Muscle of leg (tissue), 3 donors: ENCODE measurements at regions not wholly inside any gene's neighbourhood (a gene's known extent, or its start where the extent isn't known, plus 50 kb on each side); places are given as distances from the start of the nearest gene placed in this dataset.

Experiments used
- DNase-seq: peaks from one replicate; pipeline ENCODE4 v3.0.0; 2013
- H3K27ac ChIP-seq: one replicate; pipeline ENCODE4 v1.5.1; 2013; ENCODE audit warnings: mild to moderate bottlenecking, low read length, control low read depth
- H3K27me3 ChIP-seq: one replicate; pipeline ENCODE4 v1.6.1; 2013; ENCODE audit warnings: low read length; ENCODE audit not compliant: control insufficient read depth, insufficient read depth
- H3K36me3 ChIP-seq: one replicate; pipeline ENCODE4 v1.6.1; 2013; ENCODE audit warnings: low read length; ENCODE audit not compliant: control insufficient read depth, insufficient read depth
- H3K4me1 ChIP-seq: one replicate; pipeline ENCODE4 v1.6.1; 2013; ENCODE audit warnings: low read length; ENCODE audit not compliant: control insufficient read depth, insufficient read depth
- H3K4me3 ChIP-seq: one replicate; pipeline ENCODE4 v1.5.1; 2013; ENCODE audit warnings: low read length, control low read depth
- H3K9me3 ChIP-seq: replicated peaks from 2 replicates; pipeline ENCODE4 v1.6.1; 2013; ENCODE audit warnings: low read depth, low read length; ENCODE audit not compliant: control insufficient read depth
- WGBS: methylation state at CpG from one replicate; pipeline ENCODE4 v1.1.5; 2013; ENCODE audit warnings: missing lambda C conversion rate; ENCODE audit not compliant: insufficient coverage; 5-methylcytosine and 5-hydroxymethylcytosine counted together

GRCh38 chr4:100070868-100071267 lies 119.4 kb downstream of the DDIT4L start:
- no peaks in the 10 kb centered on the region for H3K4me1 ChIP-seq
- no peak overlapping the region for H3K4me3 ChIP-seq
- no peaks in the 10 kb centered on the region for H3K9me3 ChIP-seq
- no peaks in the 10 kb centered on the region for H3K36me3 ChIP-seq
- DNase-seq, result no peak
- no peaks in the 10 kb centered on the region for H3K27me3 ChIP-seq
- no peak overlapping the region for H3K27ac ChIP-seq
- no CpG with 5 or more reads among the region's 4 CpGs for WGBS

- H3K27me3 ChIP-seq, result no peaks in the 10 kb centered on the region
- no peak for DNase-seq
- H3K27ac ChIP-seq, result no peak overlapping the region
- H3K4me1 ChIP-seq, result no peaks in the 10 kb centered on the region
- no peaks in the 10 kb centered on the region for H3K36me3 ChIP-seq
- H3K4me3 ChIP-seq, result no peak overlapping the region
- no peaks in the 10 kb centered on the region for H3K9me3 ChIP-seq
- 80% methylated on average over 2 of the region's 6 CpGs for WGBS
These were observed 119.1 kb upstream of the H2AZ1 start for GRCh38 chr4:100069207-100069606.

DNA sequence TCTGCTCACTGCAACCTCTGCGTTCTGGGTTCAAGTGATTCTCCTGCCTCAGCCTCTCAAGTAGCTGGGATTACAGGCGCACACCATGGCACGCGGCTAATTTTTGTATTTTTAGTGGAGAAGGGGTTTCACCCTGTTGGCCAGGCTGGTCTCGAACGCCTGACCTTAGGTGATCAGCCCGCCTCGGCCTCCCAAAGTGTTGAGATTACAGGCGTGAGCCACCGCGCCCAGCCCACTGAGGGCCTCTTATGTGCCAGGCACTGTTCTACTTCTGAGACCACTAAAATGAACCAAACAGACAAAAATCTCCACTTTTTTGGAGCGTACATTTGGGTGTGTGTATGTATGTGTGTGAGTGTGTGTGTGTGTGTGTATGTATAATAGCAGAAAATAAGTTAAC lies 117.2 kb upstream of the H2AZ1 start:
- Histone ChIP-seq H3K27ac (no peak overlapping the region), H3K4me1 (no peaks in the 10 kb centered on the region), H3K4me3 (no peak overlapping the region), H3K27me3 (no peaks in the 10 kb centered on the region), H3K36me3 (no peaks in the 10 kb centered on the region), H3K9me3 (no peaks in the 10 kb centered on the region)
- DNase-seq, result no peak
- no CpG with 5 or more reads among the region's 12 CpGs for WGBS

GRCh38 chr4:100063355-100063754 lies 113.3 kb upstream of the H2AZ1 start:
- H3K4me1 ChIP-seq, result no peaks in the 10 kb centered on the region
- no peaks in the 10 kb centered on the region for H3K9me3 ChIP-seq
- no peak overlapping the region for H3K27ac ChIP-seq
- DNase-seq, result no peak
- no peaks in the 10 kb centered on the region for H3K27me3 ChIP-seq
- no peak overlapping the region for H3K4me3 ChIP-seq
- no peaks in the 10 kb centered on the region for H3K36me3 ChIP-seq
- WGBS, result no CpG with 5 or more reads among the region's 2 CpGs

DNA sequence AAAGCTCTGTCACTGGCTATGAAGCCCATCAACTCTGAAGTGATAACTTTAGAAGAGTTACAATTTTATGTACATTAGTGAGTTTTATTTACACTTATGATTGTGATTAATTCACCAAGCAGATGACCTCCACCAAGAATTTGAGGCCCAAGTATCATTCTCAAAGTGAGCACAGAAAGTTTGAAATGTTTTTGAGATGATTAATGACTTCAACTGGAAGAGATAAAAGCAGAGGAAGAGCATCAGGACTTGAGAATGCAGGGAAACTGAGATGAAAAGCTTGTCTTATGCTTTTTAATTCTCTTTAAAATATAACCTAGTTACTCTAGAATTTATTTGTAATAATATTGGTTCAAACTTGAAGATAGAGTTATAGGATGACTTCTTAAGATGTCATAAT lies 112.8 kb upstream of the H2AZ1 start:
- Histone ChIP-seq H3K9me3 (no peaks in the 10 kb centered on the region), H3K4me1 (no peaks in the 10 kb centered on the region), H3K4me3 (no peak overlapping the region), H3K27me3 (no peaks in the 10 kb centered on the region), H3K36me3 (no peaks in the 10 kb centered on the region), H3K27ac (no peak overlapping the region)
- no peak for DNase-seq

DNA sequence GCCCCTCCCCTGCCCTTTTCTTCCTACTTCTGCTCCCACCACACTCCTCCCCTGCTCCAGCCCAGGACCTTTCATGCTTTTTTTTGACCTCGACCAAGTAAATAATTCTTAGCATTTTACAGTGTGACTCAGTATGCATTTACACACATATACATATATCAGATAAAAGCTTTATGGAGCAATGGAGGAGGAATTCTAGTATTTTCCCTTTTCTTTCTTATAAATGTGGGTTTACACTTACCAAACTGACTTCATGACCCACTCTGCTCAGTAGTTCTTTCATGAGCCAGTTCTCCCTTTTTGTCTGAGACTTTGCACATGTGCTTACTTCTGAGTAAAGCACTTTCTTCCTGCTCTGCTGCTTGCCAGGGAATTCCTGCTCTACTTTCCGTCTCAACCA lies 111.8 kb upstream of the H2AZ1 start:
- no peak overlapping the region for H3K4me3 ChIP-seq
- no peaks in the 10 kb centered on the region for H3K4me1 ChIP-seq
- no peaks in the 10 kb centered on the region for H3K27me3 ChIP-seq
- H3K36me3 ChIP-seq, result no peaks in the 10 kb centered on the region
- H3K9me3 ChIP-seq, result no peaks in the 10 kb centered on the region
- no peak overlapping the region for H3K27ac ChIP-seq
- WGBS, result 25% methylated on average over 1 of the region's 2 CpGs
- DNase-seq, result peak; percentile 8

DNA sequence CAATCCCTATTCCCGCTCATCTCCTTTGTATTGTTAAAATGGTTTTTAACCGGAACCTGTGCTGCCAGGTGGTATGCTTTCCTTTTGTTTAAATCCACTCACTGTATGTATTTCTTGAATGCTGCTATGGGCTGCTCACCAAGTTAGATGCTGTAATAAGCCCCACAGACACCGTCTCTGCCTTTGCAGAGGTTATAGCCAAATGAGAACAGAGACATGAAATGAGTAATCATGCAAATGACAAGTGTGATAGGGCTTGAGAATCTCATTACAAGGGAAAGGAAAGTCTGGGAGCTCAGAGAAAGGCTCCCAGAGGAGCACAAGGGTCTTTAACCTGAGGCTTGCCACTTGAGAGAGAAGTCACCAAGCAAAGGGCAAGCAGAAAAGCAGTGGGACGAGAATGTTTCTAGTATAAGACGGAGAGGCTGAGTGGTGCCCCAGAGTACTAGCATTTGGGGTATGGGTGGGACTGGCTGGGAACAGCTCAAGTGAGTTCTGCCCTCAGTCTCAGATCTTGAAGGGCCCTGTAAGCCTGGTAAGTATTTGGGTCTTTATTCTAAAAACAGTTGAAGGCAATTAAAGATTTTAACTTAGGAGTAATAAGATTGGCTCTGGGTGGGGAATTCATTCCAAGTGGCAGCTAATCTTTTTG lies 110.8 kb upstream of the H2AZ1 start:
- Histone ChIP-seq H3K4me1 (no peaks in the 10 kb centered on the region), H3K27me3 (no peaks in the 10 kb centered on the region), H3K4me3 (no peak overlapping the region), H3K27ac (no peak overlapping the region), H3K9me3 (no peaks in the 10 kb centered on the region), H3K36me3 (no peaks in the 10 kb centered on the region)
- no peak for DNase-seq
- 80% methylated on average over 3 of the region's 5 CpGs for WGBS

DNA sequence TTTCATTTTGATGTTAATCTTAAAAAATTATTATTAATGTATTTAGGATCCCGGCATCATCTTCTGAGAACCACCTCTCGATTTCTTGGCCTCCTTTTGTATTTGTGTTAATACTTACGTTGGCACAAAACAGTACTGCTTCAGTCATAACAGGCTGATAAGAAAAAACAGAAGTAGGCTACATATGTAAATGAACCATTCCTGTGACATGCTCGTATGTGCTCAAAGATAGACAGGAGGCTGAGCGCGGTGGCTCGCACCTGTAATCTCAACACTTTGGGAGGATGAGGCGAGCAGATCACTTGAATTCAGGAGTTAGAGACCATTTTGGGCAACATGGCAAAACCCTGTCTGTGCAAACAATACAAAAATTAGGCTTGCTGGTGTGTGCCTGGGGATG lies 109.4 kb upstream of the H2AZ1 start:
- Histone ChIP-seq H3K36me3 (no peaks in the 10 kb centered on the region), H3K27ac (no peak overlapping the region), H3K4me1 (no peaks in the 10 kb centered on the region), H3K27me3 (no peaks in the 10 kb centered on the region), H3K9me3 (no peaks in the 10 kb centered on the region), H3K4me3 (no peak overlapping the region)
- 95% methylated on average over 8 of the region's 8 CpGs for WGBS
- DNase-seq, result no peak

DNA sequence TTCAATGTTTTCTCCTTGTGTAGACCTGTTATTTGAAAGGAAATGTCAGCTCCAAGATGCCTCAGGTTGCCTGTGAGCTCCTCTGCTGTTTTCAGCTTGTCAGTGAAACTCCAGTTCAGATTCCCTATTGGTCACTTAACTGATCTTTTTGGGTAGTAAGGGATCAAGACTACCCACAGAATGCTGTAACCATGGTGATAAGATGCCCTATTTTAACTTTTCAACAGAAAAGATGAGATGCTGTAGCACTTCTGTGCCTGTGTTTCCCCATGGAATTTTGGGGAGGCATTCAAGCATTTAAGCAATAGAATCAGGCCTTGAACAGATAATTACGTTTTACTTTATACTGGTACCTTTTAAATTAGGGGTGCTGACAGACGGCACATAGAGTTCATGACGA lies 106.6 kb upstream of the H2AZ1 start:
- Histone ChIP-seq H3K27ac (no peak overlapping the region), H3K4me3 (no peak overlapping the region), H3K9me3 (no peaks in the 10 kb centered on the region), H3K36me3 (no peaks in the 10 kb centered on the region), H3K27me3 (no peaks in the 10 kb centered on the region), H3K4me1 (no peaks in the 10 kb centered on the region)
- no peak for DNase-seq
- no CpG with 5 or more reads among the region's 3 CpGs for WGBS

GRCh38 chr4:100054071-100054470 lies 104.0 kb upstream of the H2AZ1 start:
- WGBS, result no CpG with 5 or more reads among the region's 3 CpGs
- H3K4me1 ChIP-seq, result no peaks in the 10 kb centered on the region
- H3K27me3 ChIP-seq, result no peaks in the 10 kb centered on the region
- no peak for DNase-seq
- H3K36me3 ChIP-seq, result no peaks in the 10 kb centered on the region
- no peak overlapping the region for H3K4me3 ChIP-seq
- H3K27ac ChIP-seq, result no peak overlapping the region
- no peaks in the 10 kb centered on the region for H3K9me3 ChIP-seq

- H3K4me1 ChIP-seq, result no peaks in the 10 kb centered on the region
- no peaks in the 10 kb centered on the region for H3K36me3 ChIP-seq
- no peak for DNase-seq
- no peaks in the 10 kb centered on the region for H3K9me3 ChIP-seq
- H3K27ac ChIP-seq, result no peak overlapping the region
- H3K27me3 ChIP-seq, result no peaks in the 10 kb centered on the region
- no peak overlapping the region for H3K4me3 ChIP-seq
These were observed 99.8 kb upstream of the H2AZ1 start for GRCh38 chr4:100049872-100050271.
